ENCODE measurements at regions not wholly inside any gene's neighbourhood (a gene's known extent, or its start where the extent isn't known, plus 50 kb on each side); places are given as distances from the start of the nearest gene placed in this dataset.
"Not testable (repeated sequence)": the region's sequence is repeated elsewhere in the genome, so short reads cannot be mapped to it uniquely, and the experiment has no call there.

- DNase-seq: no peak
These were observed 574.5 kb downstream of the SLCO4C1 start for GRCh38 chr5:101721543-101721942.

- no peak for DNase-seq
These were observed 576.1 kb downstream of the SLCO4C1 start for GRCh38 chr5:101720033-101720432.

- no peak for DNase-seq
These were observed 578.4 kb downstream of the SLCO4C1 start for GRCh38 chr5:101717721-101718120.

- no peak for DNase-seq
These were observed 579.1 kb downstream of the SLCO4C1 start for GRCh38 chr5:101716941-101717340.

- not testable (repeated sequence) for DNase-seq
These were observed 580.3 kb downstream of the SLCO4C1 start for GRCh38 chr5:101715790-101716189.

GRCh38 chr5:101689306-101689705 lies 606.8 kb downstream of the SLCO4C1 start:
- DNase-seq: no peak

GRCh38 chr5:101688156-101688555 lies 607.9 kb downstream of the SLCO4C1 start:
- no peak for DNase-seq

- no peak for DNase-seq
These were observed 608.6 kb downstream of the SLCO4C1 start for GRCh38 chr5:101687349-101687985.

- DNase-seq: no peak
These were observed 609.4 kb downstream of the SLCO4C1 start for GRCh38 chr5:101686536-101687157.

- DNase-seq: no peak
These were observed 616.3 kb downstream of the SLCO4C1 start for GRCh38 chr5:101679816-101680215.

- no peak for DNase-seq
These were observed 617.4 kb downstream of the SLCO4C1 start for GRCh38 chr5:101678481-101679193.

- DNase-seq: no peak
These were observed 618.1 kb downstream of the SLCO4C1 start for GRCh38 chr5:101677961-101678360.

GRCh38 chr5:101676646-101677045 lies 619.4 kb downstream of the SLCO4C1 start:
- no peak for DNase-seq

- no peak for DNase-seq
These were observed 620.4 kb downstream of the SLCO4C1 start for GRCh38 chr5:101675510-101676219.

GRCh38 chr5:101673120-101673519 lies 623.0 kb downstream of the SLCO4C1 start:
- DNase-seq: no peak

GRCh38 chr5:101664071-101664791 lies 631.9 kb downstream of the SLCO4C1 start:
- no peak for DNase-seq

GRCh38 chr5:101663543-101663942 lies 632.5 kb downstream of the SLCO4C1 start:
- DNase-seq: no peak

GRCh38 chr5:101662263-101662662 lies 633.8 kb downstream of the SLCO4C1 start:
- DNase-seq: no peak

GRCh38 chr5:101658433-101658832 lies 637.7 kb downstream of the SLCO4C1 start:
- no peak for DNase-seq

GRCh38 chr5:101653996-101654395 lies 642.1 kb downstream of the SLCO4C1 start:
- no peak for DNase-seq

GRCh38 chr5:101647861-101648260 lies 648.2 kb downstream of the SLCO4C1 start:
- no peak for DNase-seq

- DNase-seq: no peak
These were observed 652.3 kb downstream of the SLCO4C1 start for GRCh38 chr5:101643794-101644193.

- DNase-seq: no peak
These were observed 658.5 kb downstream of the SLCO4C1 start for GRCh38 chr5:101637599-101637998.
